ENCODE measurements at regions not wholly inside any gene's neighbourhood (a gene's known extent, or its start where the extent isn't known, plus 50 kb on each side); places are given as distances from the start of the nearest gene placed in this dataset.

DNA sequence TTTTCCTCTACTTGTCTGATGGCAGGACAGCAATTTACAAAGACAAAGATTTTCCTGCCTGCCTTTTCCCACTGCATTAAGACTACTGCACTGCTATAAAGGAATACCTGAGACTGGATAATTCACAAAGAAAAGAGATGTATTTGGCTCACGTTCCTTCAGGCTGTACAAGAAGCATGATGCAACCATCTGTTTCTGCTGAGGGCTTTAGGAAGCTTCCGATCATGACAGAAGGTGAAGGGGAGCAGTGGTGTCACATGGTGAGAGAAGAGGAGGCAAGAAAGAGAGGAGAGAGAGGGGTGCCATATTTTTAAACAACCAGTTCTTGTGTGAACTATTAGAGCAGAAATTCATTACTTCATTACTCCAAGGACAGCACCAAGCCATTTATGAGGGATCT lies 617.1 kb upstream of the HTR2C start:
- TF ChIP-seq, protein P1, sequence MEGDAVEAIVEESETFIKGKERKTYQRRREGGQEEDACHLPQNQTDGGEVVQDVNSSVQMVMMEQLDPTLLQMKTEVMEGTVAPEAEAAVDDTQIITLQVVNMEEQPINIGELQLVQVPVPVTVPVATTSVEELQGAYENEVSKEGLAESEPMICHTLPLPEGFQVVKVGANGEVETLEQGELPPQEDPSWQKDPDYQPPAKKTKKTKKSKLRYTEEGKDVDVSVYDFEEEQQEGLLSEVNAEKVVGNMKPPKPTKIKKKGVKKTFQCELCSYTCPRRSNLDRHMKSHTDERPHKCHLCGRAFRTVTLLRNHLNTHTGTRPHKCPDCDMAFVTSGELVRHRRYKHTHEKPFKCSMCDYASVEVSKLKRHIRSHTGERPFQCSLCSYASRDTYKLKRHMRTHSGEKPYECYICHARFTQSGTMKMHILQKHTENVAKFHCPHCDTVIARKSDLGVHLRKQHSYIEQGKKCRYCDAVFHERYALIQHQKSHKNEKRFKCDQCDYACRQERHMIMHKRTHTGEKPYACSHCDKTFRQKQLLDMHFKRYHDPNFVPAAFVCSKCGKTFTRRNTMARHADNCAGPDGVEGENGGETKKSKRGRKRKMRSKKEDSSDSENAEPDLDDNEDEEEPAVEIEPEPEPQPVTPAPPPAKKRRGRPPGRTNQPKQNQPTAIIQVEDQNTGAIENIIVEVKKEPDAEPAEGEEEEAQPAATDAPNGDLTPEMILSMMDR (IDR thresholded peaks at IDR 0.05), result no peak
- TF ChIP-seq POLR2AphosphoS5 (IDR thresholded peaks at IDR 0.05) (no peak), POLR2A (IDR thresholded peaks at IDR 0.05) (no peak), EP300 (IDR thresholded peaks at IDR 0.05; ENCODE audit: low read depth) (no peak)
